Liver (tissue), 8 donors: ENCODE measurements at regions not wholly inside any gene's neighbourhood (a gene's known extent, or its start where the extent isn't known, plus 50 kb on each side); places are given as distances from the start of the nearest gene placed in this dataset.

Experiments used
- DNase-seq: peaks from one replicate; pipeline ENCODE4 v3.0.0-alpha.2; 2017; ENCODE audit warnings: low spot score
- H3K27ac ChIP-seq, 2 donors: one replicate each; pipeline ENCODE4 v1.7.0; 2013; ENCODE audit warnings: inconsistent platforms in 2 of 2, low read length in 2 of 2, control low read depth in 1 of 2, low read depth in 1 of 2, mild to moderate bottlenecking in 1 of 2
- H3K27me3 ChIP-seq, 4 donors: one replicate each; pipeline versions ENCODE4 v1.6.1 to v1.7.0; 2013; ENCODE audit warnings: low read length in 3 of 4, inconsistent platforms in 1 of 4, mild to moderate bottlenecking in 1 of 4, moderate library complexity in 1 of 4; ENCODE audit not compliant: control insufficient read depth in 4 of 4, insufficient read depth in 4 of 4
- H3K36me3 ChIP-seq, 4 donors: one replicate each; pipeline versions ENCODE4 v1.6.1 to v1.7.0; 2013; ENCODE audit warnings: low read length in 3 of 4, mild to moderate bottlenecking in 3 of 4, low read depth in 1 of 4, moderate library complexity in 1 of 4; ENCODE audit not compliant: control insufficient read depth in 4 of 4, insufficient read depth in 3 of 4
- H3K4me1 ChIP-seq, 4 donors: one replicate each; pipeline versions ENCODE4 v1.6.1 to v1.7.0; 2013; ENCODE audit warnings: low read length in 3 of 4, mild to moderate bottlenecking in 3 of 4, moderate library complexity in 1 of 4; ENCODE audit not compliant: control insufficient read depth in 4 of 4, insufficient read depth in 4 of 4
- H3K4me3 ChIP-seq, 3 donors: one replicate each; pipeline versions ENCODE4 v1.6.1 to v1.7.0; 2013; ENCODE audit warnings: low read length in 3 of 3, control low read depth in 1 of 3, low read depth in 1 of 3, mild to moderate bottlenecking in 1 of 3
- H3K9ac ChIP-seq, 2 donors: one replicate each; pipeline ENCODE4 v1.7.0; 2013; ENCODE audit warnings: low read length in 2 of 2, mild to moderate bottlenecking in 2 of 2, moderate library complexity in 2 of 2, control low read depth in 1 of 2, low read depth in 1 of 2
- H3K9me3 ChIP-seq, 4 donors: one replicate each; pipeline versions ENCODE4 v1.6.1 to v1.7.0; 2013; ENCODE audit warnings: low read length in 3 of 4; ENCODE audit not compliant: control insufficient read depth in 4 of 4
- ATF3 ChIP-seq: IDR thresholded peaks from 2 replicates; pipeline ENCODE4 v1.6.1; 2016; ENCODE audit warnings: antibody characterized with exemption
- CTCF ChIP-seq: fragments of 150-350 bp; IDR thresholded peaks from 2 replicates; pipeline ENCODE4 v1.5.1; 2017; ENCODE audit warnings: improper control_type of control experiment, low read depth, low read length; ENCODE audit not compliant: missing input control
- EGR1 ChIP-seq, 2 donors: IDR thresholded peaks; 2 replicates each; pipeline ENCODE4 v1.6.1; 2016 to 2018; ENCODE audit warnings: antibody characterized with exemption in 2 of 2, low read depth in 2 of 2
- FOXA1 ChIP-seq: IDR thresholded peaks from 2 replicates; pipeline ENCODE4 v1.6.1; 2016; ENCODE audit warnings: antibody characterized with exemption
- FOXA2 ChIP-seq: IDR thresholded peaks from 2 replicates; pipeline ENCODE4 v1.6.1; 2016; ENCODE audit warnings: antibody characterized with exemption
- GABPA ChIP-seq, 2 donors: IDR thresholded peaks in 1 of 2; conservative IDR thresholded peaks in 1 of 2; 2 replicates each; pipeline ENCODE4 v1.6.1; 2016; ENCODE audit warnings: antibody characterized with exemption in 2 of 2, mild to moderate bottlenecking in 1 of 2, moderate library complexity in 1 of 2
- HNF4A ChIP-seq, 2 donors: conservative IDR thresholded peaks; 2 replicates each; pipeline ENCODE4 v1.6.1; 2016; ENCODE audit warnings: antibody characterized with exemption in 2 of 2, mild to moderate bottlenecking in 2 of 2
- MAX ChIP-seq: IDR thresholded peaks from 2 replicates; pipeline ENCODE4 v1.6.1; 2016; ENCODE audit warnings: antibody characterized with exemption
- NR2F2 ChIP-seq: IDR thresholded peaks from 2 replicates; pipeline ENCODE4 v1.6.1; 2016; ENCODE audit warnings: antibody characterized with exemption
- RAD21 ChIP-seq, 2 donors: IDR thresholded peaks; 2 replicates each; pipeline ENCODE4 v1.6.1; 2016; ENCODE audit warnings: antibody characterized with exemption in 2 of 2, mild to moderate bottlenecking in 2 of 2
- RXRA ChIP-seq, 2 donors: IDR thresholded peaks; 2 replicates each; pipeline ENCODE4 v1.6.1; 2017 to 2018; ENCODE audit warnings: antibody characterized with exemption in 2 of 2, mild to moderate bottlenecking in 1 of 2
- WGBS: extraction: QIAGEN DNeasy Blood & Tissue Kit; methylation state at CpG from one replicate; pipeline ENCODE4 v1.1.7; 2013; 5-methylcytosine and 5-hydroxymethylcytosine counted together
- TF ChIP-seq, protein P1 (sequence below): IDR thresholded peaks from 2 replicates; pipeline ENCODE4 v1.6.1; 2016; ENCODE audit warnings: antibody characterized with exemption, mild to moderate bottlenecking
- donor health status: healthy.
- donor health status: healthy.
- donor health status: healthy.
- donor health status: healthy.
- donor health status: healthy.

- WGBS: 79% methylated on average over 1 of the region's 1 CpG
- TF ChIP-seq MAX: no peak
- no peak for TF ChIP-seq EGR1 (IDR thresholded peaks at IDR 0.05; ENCODE audit: low read depth in 2 of 2)
- TF ChIP-seq FOXA2: no peak
- TF ChIP-seq FOXA1: no peak
- no peak for TF ChIP-seq CTCF
- no peak for TF ChIP-seq HNF4A (conservative IDR thresholded peaks at IDR 0.05)
- no peak for TF ChIP-seq ATF3
- H3K27ac ChIP-seq: no peak overlapping the region
- no peaks in the 10 kb centered on the region for H3K36me3 ChIP-seq
- H3K4me3 ChIP-seq: no peak overlapping the region
- no peaks in the 10 kb centered on the region for H3K27me3 ChIP-seq
- no peak for DNase-seq
- no peaks in the 10 kb centered on the region for H3K4me1 ChIP-seq
- H3K9ac ChIP-seq: no peak overlapping the region
- H3K9me3 ChIP-seq: no peaks in the 10 kb centered on the region
These were observed 57.6 kb upstream of the MDFIC start for GRCh38 chr7:114864278-114864677.

DNA sequence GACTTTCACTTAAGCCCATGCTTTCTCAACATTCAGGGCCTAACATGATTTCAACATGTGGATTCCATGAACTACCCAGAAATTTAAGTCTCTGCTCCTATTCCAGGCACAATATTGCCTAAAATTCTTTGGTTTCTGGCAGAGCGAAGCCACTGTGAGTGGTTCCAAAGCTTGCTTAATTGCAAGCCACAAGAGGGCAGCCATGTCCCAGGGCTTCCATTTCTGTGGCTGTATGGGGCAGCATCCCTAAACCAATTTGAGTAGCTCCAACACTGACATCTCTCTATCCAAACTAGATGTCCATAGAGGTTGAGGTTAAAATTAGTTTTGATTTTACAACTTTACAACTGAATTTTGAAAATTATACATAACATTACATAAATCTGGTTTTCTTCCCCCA is 56.3 kb upstream of the MDFIC start:
- 60% methylated on average over 1 of the region's 1 CpG for WGBS
- no peaks in the 10 kb centered on the region for H3K4me1 ChIP-seq
- H3K4me3 ChIP-seq: no peak overlapping the region

More for the DNA sequence above, 56.3 kb upstream of the MDFIC start:
- Histone ChIP-seq H3K36me3 (no peaks in the 10 kb centered on the region), H3K9ac (no peak overlapping the region), H3K9me3 (no peaks in the 10 kb centered on the region), H3K27me3 (no peaks in the 10 kb centered on the region), H3K27ac (no peak overlapping the region)
- no peak for DNase-seq
- TF ChIP-seq, protein P1, sequence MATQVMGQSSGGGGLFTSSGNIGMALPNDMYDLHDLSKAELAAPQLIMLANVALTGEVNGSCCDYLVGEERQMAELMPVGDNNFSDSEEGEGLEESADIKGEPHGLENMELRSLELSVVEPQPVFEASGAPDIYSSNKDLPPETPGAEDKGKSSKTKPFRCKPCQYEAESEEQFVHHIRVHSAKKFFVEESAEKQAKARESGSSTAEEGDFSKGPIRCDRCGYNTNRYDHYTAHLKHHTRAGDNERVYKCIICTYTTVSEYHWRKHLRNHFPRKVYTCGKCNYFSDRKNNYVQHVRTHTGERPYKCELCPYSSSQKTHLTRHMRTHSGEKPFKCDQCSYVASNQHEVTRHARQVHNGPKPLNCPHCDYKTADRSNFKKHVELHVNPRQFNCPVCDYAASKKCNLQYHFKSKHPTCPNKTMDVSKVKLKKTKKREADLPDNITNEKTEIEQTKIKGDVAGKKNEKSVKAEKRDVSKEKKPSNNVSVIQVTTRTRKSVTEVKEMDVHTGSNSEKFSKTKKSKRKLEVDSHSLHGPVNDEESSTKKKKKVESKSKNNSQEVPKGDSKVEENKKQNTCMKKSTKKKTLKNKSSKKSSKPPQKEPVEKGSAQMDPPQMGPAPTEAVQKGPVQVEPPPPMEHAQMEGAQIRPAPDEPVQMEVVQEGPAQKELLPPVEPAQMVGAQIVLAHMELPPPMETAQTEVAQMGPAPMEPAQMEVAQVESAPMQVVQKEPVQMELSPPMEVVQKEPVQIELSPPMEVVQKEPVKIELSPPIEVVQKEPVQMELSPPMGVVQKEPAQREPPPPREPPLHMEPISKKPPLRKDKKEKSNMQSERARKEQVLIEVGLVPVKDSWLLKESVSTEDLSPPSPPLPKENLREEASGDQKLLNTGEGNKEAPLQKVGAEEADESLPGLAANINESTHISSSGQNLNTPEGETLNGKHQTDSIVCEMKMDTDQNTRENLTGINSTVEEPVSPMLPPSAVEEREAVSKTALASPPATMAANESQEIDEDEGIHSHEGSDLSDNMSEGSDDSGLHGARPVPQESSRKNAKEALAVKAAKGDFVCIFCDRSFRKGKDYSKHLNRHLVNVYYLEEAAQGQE: no peak
- peak; percentile 100 for TF ChIP-seq RAD21 (IDR thresholded peaks at IDR 0.05)
- TF ChIP-seq ATF3: no peak
- no peak for TF ChIP-seq MAX
- TF ChIP-seq NR2F2: no peak
- peak in 1 of 2 donors; percentile 5 for TF ChIP-seq RXRA (IDR thresholded peaks at IDR 0.05)
- TF ChIP-seq CTCF: peak; percentile 86
- TF ChIP-seq GABPA (IDR thresholded peaks at IDR 0.05 in 1 of 2, conservative IDR thresholded peaks at IDR 0.05 in 1 of 2): no peak
